ENCODE measurements at regions not wholly inside any gene's neighbourhood (a gene's known extent, or its start where the extent isn't known, plus 50 kb on each side); places are given as distances from the start of the nearest gene placed in this dataset.

DNA sequence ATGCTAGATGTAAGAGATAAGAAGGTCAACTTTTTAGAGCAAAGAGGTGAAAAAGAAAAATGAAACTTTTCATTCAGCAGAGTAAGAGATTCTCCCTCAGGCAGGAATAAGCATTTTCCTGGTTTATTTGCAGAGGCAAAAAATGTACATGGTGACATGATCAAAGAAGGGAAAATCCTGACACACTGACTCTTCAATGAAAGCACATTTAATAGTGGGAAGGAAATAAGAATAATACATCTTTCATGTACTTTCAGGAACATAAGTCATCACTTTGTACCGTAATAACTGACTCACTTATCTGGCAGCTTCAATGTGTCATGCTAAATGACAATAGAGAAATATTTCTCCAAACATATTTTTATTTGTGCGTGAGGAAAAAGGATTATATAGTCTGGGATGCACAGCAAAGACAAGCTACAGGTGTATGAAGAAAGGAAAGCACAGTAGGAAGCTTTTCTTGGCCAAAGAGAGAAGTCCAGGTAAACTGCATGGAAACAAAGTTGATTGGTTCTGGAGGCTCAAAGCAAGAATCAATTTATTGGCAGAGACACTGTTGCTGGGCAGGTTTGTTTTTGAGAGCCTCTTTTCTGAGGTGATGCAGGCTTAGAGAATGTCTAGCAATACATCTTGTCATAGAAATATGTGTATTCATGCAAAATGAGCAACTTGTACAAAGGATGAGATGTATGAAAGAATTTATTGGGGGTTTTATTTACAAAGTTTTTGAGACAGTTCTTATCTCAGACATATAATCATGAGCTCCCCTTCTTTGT lies 1409.0 kb downstream of the PLA2G4A start:
- DNase-seq = no peak

DNA sequence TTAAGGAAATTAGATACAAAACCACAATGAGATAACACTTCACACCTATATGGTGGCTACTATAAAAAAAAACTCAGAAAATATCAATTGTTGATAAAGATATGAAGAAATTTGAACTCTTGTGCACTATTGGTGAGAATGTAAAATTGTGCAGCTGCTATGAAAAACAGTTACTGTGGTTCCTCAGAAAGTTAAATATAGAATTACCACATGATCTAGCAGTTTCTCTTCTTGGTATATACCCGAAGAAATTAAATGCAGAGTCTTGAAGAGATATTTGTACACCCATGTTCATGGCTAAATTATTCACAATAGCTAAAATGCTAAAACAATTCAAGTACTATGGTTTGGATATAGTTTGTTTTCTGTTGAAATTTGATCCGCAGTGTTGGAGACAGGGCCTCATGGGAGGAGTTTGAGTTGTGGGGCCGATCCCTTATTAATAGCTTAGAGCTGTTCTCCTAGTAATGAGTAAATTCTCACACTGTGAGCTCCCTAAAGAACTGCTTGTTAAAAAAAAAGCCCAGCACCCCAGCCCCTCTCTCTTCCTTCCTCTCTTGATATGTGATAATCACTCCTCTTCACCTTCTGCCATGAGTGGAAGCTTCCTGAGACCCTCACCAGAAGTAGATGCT lies 1412.1 kb downstream of the PLA2G4A start:
- no peak for DNase-seq

GRCh38 chr1:188241629-188242028 lies 1412.9 kb downstream of the PLA2G4A start:
- no peak for DNase-seq

GRCh38 chr1:188243456-188243855 lies 1414.7 kb downstream of the PLA2G4A start:
- DNase-seq = no peak

- DNase-seq = no peak
Observed at GRCh38 chr1:188244681-188245080, 1415.9 kb downstream of the PLA2G4A start.

- no peak for DNase-seq
Observed at GRCh38 chr1:188247255-188247654, 1418.5 kb downstream of the PLA2G4A start.

DNA sequence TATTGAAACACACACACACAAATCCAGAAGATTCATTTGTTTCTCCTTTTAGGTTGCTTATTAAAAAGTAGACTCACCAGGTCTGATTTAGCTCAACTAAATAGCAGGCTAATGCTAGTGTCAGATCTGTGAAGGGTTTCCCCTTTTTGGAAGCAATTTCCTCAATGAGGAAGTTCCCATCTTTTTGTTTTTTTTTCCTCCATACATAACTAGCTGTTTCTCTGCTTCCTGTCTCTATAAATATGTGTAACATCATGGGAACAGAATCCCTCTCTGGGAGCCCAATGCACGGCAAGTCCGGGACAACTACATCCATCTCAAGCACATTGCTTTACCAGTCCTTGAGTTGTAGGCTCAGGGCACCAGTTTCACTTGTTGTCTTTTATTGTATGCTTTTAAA lies 1421.1 kb downstream of the PLA2G4A start:
- no peak for DNase-seq

DNA sequence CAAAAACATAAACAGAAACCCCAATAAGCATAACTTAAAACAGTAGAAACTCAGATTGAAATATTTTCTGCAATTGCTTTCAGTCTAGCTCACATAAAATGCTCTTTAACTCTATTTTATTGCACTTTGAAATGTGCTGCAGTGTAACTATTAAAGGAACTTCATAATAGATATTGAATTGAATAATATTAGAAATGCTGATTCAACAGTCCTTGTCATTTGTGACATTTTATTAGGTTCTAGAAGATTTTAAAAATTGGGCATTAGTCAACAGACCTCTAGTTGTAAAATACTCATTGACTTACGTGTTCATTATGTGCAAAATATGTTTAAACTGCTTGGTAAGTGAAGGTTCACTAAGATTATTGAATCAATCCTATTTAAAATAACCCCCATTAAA lies 1422.3 kb downstream of the PLA2G4A start:
- DNase-seq = no peak

DNA sequence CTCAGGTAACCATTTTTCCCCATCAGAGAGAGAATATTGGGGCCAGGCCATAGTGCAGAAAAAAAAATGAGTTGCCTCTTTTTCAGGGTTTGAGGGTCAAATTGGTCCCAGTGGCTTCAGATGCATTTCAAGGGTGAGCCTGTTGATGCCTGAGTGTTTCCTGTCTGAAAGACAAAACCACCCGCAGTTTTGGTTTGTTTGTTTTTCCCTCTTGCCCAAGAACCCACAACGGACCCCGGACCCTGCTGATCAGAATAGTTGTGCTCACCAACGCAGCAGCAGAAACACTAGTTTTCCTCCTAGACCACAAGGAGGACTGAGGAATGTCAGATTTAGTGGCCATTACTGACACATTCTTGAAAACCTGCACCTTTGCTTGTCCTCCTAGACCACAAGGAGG lies 1433.1 kb downstream of the PLA2G4A start:
- DNase-seq = no peak

- no peak for DNase-seq
Observed at GRCh38 chr1:188269956-188270355, 1441.2 kb downstream of the PLA2G4A start.

GRCh38 chr1:188270497-188270896 lies 1441.7 kb downstream of the PLA2G4A start:
- DNase-seq = no peak

DNA sequence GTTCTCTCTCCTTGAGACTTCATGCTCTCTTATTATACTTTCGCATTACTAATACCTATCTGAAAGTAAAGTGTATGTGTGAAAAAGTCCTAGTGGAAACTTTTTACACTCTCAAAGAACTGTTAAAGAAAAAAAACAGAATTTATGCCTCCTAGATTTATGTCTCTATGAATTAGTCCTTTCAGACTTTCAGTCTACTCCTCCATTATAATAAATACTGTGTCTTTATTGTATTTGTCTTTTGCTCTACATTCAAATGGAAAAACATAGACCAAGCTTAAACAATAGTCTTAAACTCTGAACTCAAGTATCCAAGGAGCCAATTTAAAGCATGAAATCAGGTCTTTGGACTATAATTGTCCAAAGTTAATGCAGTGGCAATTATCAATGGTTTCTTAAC lies 1449.0 kb downstream of the PLA2G4A start:
- no peak for DNase-seq

GRCh38 chr1:188281921-188282320 lies 1453.2 kb downstream of the PLA2G4A start:
- DNase-seq = no peak

GRCh38 chr1:188295157-188295556 lies 1466.4 kb downstream of the PLA2G4A start:
- DNase-seq = no peak

DNA sequence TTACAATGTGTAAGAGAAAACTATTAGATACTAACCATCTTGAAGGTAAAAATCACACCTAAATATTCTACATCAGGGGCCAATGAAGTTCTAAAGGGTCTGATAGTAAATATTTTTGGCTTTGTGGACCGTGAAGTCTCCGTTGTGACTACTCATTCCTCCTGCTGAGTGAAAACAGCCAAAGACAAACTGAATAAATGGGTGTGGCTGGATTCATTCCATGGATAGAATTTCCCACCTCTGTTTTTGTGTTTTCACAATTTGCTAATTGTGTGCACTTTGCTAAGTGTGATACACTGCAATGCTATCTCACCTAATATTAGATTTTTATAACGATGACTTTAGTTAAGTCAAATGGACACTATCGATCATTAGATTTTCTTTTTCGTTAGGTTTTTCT lies 1474.0 kb downstream of the PLA2G4A start:
- no peak for DNase-seq

- peak; percentile 48 for DNase-seq
Observed at GRCh38 chr1:188314557-188315137, 1485.9 kb downstream of the PLA2G4A start.

GRCh38 chr1:188317894-188318293 lies 1489.1 kb downstream of the PLA2G4A start:
- DNase-seq = no peak

GRCh38 chr1:188325211-188325610 lies 1496.5 kb downstream of the PLA2G4A start:
- DNase-seq = no peak

GRCh38 chr1:188343914-188344313 lies 1515.2 kb downstream of the PLA2G4A start:
- peak; percentile 95 for DNase-seq

DNA sequence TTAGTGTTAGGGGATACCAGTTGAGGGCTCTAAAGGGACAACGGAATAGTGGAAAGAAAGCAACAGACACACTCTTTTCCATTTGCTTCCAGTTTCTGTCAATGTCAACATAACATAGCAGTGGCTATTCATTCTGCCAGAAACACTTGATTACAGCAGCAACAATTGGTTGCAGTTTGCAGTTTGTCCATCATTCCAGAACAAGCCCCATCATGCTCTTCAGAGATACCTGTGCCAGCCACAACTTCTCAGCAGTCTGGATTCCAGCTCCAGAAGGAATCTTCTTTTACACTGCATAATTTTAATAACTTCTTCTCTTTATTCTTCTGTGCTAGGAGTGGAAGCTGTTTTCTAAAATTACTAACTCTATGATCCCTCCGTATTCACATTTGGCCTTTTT lies 1521.4 kb downstream of the PLA2G4A start:
- no peak for DNase-seq

GRCh38 chr1:188355082-188355481 lies 1526.3 kb downstream of the PLA2G4A start:
- DNase-seq = no peak

GRCh38 chr1:188355847-188356246 lies 1527.1 kb downstream of the PLA2G4A start:
- no peak for DNase-seq

DNA sequence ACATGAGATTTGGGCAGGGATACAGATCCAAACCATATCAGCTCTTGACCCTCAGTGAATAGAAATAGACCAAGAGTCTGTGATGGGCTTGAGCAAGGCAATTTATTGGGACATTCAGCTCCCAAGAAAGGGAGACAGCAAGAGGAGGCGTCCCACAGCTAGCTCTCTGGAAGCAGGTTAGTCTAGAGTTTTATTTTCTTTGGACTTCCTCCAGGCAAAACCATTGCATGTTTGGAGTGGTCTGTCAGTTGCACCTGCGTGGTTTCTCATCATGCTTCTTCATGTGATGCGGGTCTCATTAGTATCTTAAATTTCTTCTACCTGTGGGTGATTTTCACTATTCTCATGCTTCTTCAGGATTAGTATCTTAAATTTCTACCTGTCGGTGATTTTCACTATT lies 1530.6 kb downstream of the PLA2G4A start:
- DNase-seq = no peak

GRCh38 chr1:188363943-188364342 lies 1535.2 kb downstream of the PLA2G4A start:
- no peak for DNase-seq

Data from NCI-H82 (cell line).